Choroid plexus epithelial cell (primary cell): ENCODE measurements at regions not wholly inside any gene's neighbourhood (a gene's known extent, or its start where the extent isn't known, plus 50 kb on each side); places are given as distances from the start of the nearest gene placed in this dataset.

Experiments used
- DNase-seq: peaks from one replicate; pipeline ENCODE4 v3.0.0-alpha.2; 2010; ENCODE audit warnings: low read depth
- H3K4me3 ChIP-seq: 2 replicates; pipeline ENCODE4 v1.5.1; 2011; ENCODE audit warnings: low read depth, mild to moderate bottlenecking, control low read depth, low read length, moderate library complexity
- TF ChIP-seq, protein P1 (sequence below): conservative IDR thresholded peaks from 2 replicates; pipeline ENCODE4 v1.5.1; 2011; ENCODE audit warnings: low read depth, mild to moderate bottlenecking, control low read depth, inconsistent platforms, low read length, moderate library complexity

GRCh38 chr13:111562716-111563115 lies 242.3 kb downstream of the TEX29 start:
- no peak for DNase-seq
- H3K4me3 ChIP-seq, result no peak overlapping the region
- TF ChIP-seq, protein P1, sequence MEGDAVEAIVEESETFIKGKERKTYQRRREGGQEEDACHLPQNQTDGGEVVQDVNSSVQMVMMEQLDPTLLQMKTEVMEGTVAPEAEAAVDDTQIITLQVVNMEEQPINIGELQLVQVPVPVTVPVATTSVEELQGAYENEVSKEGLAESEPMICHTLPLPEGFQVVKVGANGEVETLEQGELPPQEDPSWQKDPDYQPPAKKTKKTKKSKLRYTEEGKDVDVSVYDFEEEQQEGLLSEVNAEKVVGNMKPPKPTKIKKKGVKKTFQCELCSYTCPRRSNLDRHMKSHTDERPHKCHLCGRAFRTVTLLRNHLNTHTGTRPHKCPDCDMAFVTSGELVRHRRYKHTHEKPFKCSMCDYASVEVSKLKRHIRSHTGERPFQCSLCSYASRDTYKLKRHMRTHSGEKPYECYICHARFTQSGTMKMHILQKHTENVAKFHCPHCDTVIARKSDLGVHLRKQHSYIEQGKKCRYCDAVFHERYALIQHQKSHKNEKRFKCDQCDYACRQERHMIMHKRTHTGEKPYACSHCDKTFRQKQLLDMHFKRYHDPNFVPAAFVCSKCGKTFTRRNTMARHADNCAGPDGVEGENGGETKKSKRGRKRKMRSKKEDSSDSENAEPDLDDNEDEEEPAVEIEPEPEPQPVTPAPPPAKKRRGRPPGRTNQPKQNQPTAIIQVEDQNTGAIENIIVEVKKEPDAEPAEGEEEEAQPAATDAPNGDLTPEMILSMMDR, result no peak

DNA sequence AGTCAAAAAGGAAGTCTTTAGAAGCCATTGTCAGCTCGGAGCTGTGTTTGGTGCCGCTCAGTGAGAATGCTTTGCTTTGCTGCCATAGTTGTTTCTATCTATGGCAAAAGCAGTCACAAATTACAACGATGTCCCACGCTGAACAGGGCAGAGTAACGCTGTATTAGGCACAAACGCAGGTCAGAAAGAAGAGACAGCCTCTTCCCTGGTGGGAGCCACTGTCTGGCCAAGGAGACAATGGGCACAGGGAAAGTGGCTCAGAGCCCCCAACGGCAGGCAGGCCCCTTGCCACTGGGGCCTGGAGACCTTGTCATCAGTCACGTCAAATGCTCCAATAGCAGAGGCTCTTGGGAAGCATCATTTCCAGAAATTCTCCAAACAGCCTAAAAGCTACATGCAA lies 244.2 kb downstream of the TEX29 start:
- TF ChIP-seq, protein P1, result no peak
- no peak for DNase-seq
- H3K4me3 ChIP-seq, result no peak overlapping the region

DNA sequence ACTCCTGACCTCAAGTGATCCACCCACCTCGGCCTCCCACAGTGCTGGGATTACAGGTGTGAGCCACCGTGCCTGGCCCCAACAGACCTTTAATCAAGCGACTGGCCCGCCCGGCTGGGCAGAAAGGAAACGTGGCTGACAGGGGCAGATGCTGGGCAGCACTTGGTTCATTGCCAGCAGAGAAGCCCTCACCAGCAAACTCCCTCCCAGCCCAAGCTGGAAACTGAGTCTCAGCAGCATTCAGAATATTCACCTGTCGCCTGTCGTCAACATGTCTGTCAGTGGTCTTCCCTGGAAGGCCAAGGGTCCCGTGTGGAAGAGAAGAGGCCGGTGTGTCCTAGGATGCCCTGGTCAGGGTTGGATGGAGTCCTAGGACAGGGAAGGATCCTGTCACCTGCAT lies 245.0 kb downstream of the TEX29 start:
- TF ChIP-seq, protein P1, result no peak
- no peak overlapping the region for H3K4me3 ChIP-seq
- no peak for DNase-seq

- TF ChIP-seq, protein P1, result no peak
- DNase-seq, result no peak
- H3K4me3 ChIP-seq, result no peak overlapping the region
These were observed 246.1 kb downstream of the TEX29 start for GRCh38 chr13:111566567-111566966.

GRCh38 chr13:111567637-111568036 lies 247.2 kb downstream of the TEX29 start:
- no peak for DNase-seq
- TF ChIP-seq, protein P1, result no peak
- H3K4me3 ChIP-seq, result no peak overlapping the region

DNA sequence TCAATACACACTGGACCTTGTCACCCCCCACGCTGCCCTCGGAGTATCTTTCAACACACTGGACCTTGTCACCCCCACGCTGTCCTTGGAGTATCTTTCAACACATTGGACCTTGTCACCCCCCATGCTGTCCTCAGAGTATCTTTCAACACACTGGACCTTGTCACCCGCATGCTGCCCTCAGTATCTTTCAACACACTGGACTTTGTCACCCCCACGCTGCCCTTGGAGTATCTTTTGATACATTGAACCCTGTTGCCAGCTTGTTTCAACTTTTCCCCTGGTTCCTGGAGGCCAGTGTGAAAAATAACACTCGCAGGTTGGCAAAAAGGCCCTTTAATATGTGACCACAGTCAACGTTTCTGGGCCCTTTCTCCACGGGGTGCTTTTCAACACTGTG lies 247.8 kb downstream of the TEX29 start:
- H3K4me3 ChIP-seq, result no peak overlapping the region
- TF ChIP-seq, protein P1, result no peak
- no peak for DNase-seq

DNA sequence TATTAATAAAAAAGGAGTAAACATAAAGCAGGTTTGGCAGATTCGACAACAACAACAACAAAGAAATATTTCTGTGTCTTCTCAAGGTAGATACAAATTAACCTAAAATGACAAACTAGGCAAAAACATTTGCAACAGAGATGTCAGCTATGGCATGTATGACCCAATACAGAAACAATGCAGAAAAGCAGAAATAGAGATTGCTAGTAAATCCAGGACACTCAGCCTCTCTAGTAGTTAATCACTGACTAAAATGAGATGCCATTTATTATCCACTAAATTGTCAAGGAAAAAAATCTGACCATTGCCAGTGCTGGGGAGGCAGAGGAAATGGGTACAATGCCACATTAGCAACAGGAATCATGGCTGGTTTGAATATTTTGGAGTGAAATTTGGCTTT lies 250.5 kb downstream of the TEX29 start:
- DNase-seq, result no peak
- no peak overlapping the region for H3K4me3 ChIP-seq
- TF ChIP-seq, protein P1, result no peak
